ENCODE measurements at regions not wholly inside any gene's neighbourhood (a gene's known extent, or its start where the extent isn't known, plus 50 kb on each side); places are given as distances from the start of the nearest gene placed in this dataset.
A peak's percentile ranks its signal among the peaks of the same experiment; 100 is the strongest.

DNA sequence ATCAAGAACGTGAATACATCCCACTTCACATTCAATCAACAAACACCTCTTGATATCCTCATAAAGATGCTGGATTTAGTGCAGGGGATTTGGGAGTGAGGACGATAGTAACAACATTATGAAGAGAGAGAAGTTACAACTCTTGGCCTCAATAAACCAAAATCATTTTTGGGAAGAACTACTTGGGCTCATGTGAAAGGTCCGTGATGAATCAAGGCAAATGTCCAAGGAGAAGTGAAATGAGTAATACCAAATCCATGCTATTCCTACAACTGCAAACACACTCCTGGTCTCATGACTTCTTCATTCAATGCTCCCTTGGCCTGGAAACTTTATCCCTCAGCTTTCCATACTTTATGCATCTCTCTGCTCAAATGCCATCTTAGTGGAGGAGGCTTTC lies 162.0 kb upstream of the LMNTD1 start:
- peak; percentile 47 for DNase-seq

DNA sequence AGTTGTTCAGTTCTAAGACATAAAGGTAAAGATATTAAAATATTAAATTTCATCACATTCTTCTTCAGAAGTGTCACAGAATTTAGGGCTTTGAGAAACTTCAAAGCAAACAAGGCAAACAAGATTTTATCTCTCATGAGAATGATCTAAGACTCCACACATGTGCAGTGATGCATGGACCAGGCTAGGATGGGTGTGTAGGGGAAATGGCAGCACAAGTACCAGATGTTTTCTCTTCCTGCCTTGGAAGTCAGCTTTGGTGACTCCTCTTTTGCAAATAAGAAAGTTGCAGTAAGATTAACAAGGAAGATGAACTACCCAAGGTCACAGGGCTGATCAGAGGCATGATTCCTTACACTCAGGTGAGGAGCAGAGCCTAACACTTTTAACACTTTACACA lies 163.8 kb upstream of the LMNTD1 start:
- no peak for DNase-seq

DNA sequence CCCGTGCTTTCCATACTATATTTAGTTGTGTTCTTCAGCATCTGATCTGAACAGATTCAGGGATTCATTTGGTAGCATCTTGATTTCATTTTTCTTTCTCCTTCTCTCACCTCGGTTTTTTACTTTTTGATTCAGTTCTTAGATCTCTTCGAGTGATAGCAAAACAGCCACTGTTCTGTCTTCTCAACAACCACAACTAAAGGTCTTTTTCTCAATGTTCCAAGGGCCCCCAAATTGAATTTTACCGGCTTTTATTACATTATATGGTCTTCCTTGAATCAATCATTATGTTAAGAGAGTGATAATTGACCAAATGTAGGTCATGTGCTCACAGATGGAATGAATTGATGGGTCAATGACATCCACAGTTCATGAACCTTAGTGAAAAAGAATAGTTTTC lies 164.5 kb upstream of the LMNTD1 start:
- no peak for DNase-seq

DNA sequence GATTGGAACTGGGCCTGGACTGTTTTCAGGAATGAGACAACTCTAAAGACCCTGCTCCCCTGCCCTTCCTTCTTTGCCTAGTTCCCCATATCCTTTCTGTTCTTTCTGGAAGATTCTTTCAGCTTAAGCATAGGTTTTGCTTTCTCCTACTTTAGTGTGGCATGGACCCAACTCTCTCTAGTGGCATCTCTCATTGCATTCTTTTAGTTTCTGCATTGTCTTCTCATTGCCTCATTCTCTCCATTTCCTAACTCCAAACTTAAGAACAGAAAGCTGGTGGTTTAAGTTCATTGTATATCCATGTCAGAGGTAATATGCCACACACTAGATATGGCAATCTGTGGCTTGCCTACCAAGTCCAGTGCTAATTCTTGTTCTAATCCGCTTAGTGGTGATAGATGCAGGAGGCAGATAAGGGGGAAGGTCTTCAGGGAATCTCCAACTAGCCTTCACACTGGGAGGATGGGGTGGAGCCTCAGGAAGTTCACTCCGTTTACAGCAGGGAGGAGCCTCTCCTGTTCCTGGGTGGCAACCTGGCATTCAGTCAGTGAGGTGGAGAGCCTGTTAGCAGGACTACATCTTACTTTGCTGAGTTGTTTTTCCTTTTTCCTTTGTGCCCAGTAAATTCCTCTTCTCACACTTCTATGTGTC lies 165.1 kb upstream of the LMNTD1 start:
- DNase-seq: no peak

DNA sequence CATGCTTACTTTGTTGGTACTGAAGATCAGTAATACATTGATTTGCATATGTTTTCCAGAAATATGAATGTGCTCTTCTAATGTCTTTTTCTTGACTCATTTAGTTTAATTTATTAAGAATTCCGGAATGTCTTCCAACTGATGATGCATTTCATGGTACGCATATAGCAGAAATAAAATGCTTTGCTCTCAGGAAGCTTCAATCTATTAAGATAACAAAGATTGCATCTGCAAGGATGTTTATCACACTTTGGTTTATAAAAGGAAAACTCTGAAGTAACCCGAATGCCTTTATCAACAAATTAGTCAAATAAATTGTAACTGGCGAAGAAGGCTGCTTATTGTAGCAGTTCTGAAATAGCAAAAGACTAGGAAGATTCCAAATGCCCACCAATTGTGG lies 166.4 kb upstream of the LMNTD1 start:
- DNase-seq: no peak

DNA sequence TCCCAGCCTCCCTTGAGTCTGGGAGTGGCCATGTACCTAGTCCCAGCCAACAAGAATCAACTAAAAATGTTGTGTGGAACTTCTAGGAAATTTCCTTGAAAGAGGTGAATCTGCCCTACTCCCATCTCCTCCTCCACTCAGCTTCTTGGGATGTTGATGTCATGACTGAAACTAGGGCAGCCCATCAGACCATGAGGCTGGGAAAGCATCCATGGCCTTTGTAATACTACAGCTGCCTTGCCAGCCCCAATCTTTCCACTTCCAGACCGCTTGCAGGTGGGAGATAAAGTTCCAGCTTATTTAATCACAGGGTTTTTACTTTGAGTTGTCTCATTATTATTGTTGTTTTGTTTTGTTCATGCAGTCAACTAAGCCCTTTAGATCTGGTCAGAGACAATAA lies 170.3 kb upstream of the LMNTD1 start:
- peak; percentile 72 for DNase-seq

DNA sequence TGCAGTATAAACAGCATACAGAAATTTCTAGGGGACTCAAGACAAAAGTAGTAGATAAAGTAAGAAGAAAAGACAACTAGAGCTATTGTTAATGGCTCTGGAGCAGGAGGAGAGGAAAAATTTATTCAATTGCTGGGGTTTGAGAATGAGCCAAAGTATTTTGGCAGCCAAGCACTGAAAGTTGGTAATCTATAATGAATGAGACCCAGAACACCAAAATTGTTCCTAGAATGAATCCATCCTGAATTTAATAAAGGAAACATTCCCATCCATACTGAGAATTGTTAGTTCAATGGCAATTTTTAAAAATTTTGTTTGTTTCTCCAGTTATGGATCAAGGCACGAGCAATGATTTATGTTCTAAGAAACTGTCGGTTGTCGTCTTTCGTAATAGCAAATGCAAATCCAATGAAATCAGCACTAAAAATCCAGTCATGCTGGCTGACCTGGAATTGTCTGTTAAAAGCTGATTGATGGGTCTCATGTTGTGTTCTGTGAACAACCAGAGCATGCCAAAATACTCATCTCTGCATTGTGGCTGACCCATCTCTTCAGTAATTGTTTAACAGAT lies 170.9 kb upstream of the LMNTD1 start:
- DNase-seq: peak; percentile 92

DNA sequence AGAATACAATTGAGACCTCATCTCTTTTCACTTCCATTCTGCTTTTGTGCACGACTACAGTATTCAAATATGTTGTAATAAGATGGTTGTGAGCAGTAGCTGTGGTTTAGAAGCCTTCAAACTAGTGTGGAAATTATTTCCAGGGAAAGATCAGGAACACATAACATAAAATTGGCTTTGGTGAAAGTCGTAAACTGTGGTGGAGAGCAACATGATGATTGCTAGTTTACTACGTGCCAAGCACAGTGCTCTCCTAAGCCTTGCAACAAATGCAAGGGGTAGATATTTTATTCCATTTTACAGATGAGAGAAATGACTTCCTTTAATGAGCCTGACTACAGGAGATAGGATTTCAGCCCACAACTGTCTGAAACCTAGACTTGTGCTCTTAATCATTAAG lies 172.4 kb upstream of the LMNTD1 start:
- DNase-seq: peak; percentile 27

DNA sequence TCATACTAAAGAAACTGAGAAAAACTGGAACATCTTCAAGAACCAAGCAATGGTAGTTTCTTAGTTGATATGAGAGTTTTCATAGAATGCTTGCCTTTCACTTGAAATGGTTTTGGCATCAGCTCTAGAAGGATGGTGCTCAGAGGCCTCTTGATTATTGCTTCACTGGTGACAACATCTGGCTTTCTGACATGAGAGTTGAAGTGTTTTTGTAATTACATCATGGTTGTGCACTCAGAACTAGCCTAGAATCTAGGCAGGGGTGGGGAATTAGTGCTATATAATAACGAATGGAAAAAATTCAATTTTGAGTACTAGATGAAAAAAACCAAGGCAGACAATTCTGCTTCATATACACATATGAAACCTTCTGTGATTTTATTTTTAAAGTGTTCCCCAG lies 172.8 kb upstream of the LMNTD1 start:
- peak; percentile 82 for DNase-seq

DNA sequence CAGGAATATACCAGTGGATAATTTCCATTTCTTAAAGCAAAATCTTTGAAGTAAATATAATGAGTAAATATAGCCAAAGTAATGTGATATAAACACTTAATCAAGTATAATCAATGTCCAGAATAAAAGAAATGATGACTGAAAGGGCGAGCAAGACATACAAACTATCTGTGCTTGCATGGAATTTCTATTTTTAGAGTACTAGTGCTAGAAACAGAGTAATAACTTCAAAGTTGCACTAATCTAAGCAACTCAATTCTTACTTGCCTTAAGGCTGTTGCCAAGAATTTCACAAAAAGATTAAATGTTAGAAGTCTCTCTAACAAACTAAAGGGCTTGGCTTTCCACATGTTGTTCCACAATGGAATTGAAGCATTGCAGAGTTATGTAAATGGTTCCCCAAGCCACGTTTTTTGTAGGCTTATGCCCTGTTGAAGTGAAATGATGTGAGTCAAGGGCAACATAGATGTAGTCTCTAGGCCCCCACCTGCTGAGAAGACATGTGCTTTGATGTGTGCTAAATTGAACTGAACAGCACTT lies 175.0 kb upstream of the LMNTD1 start:
- DNase-seq: no peak

DNA sequence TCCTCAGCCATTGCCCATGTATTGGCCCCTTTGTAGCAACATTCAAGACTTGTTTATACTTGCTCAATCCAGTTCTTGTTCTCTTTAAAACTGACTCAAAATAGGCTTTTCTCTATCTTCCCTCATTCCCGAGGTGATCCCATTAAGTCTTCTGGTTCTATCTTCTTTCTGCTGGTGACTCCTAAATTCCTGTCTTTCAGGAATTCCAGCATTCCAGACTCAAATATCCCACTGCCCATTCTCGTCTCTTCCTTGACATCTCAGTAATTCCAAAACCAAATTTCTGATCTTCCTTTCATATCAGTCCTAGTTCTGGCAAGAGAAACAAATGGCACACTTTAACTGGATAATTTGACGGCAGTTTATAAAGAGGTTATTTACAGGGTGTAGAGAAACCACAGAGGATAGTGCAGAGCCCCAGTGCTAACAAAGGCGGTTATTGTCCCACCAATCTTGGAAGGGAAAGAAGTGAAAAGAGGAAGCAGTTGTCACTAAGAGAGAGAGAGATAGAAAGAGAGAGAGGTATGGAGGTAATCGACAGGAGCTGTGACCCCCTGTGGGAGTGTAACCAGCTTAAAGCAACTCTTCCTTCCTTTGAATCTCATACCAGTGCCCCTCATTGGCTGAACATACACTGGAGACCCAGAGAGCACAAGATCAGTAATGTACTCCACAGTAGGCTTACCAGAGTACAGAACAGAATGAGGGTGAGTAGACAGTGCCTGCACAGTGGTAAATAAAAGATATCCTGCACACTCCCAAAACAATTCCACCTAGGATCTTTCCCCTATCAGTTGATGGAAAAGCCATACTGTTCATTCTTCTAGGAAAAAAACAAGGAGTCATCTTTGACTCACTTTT lies 177.6 kb upstream of the LMNTD1 start:
- DNase-seq: no peak

DNA sequence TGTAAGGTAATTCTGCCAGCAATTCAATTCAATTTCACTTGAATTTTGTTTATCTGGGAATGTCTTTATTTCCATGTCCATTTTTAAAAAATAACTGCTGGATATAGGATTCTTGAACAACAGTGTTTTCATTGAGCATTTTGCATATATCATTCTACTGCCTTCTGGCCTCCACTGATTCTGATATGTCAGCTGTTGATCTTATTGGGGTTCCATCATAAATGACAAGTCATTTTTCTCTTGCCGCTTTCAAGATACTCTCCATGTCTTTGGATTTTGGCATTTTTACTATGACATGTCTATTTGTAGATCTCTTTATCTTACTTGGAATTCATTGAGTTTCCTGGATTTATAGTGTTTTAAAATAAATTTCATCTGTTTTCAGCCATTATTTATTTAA lies 180.5 kb upstream of the LMNTD1 start:
- no peak for DNase-seq

DNA sequence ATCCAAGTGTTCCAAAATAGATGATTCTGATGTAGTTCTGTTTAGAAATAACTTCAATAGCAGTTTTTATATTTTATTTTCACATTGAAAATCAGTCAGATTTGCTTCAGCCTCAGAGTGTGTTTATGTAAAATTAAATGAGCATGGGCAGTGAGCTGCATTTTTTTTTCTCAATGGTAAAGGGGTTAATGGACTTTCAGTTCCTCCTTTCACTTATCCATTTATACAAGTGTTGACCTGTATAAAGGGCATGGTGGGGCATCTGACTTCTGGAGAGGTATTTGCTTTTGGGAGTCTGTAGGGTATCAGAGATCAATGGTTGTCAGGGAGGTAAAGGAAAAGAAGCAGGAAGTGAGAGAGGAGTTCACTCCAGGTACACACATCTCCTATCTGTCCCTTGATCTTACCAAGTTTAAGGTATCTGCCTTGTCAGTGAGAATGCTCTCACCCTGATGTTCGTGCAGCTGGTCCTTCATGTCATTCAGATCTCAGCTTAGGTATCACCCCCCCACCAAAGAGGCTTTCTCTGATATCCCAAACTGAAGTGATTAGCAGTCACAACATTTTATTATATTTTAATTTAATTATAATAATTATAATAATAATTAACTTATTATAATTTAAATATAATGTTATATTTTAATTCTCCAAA lies 181.6 kb upstream of the LMNTD1 start:
- no peak for DNase-seq

DNA sequence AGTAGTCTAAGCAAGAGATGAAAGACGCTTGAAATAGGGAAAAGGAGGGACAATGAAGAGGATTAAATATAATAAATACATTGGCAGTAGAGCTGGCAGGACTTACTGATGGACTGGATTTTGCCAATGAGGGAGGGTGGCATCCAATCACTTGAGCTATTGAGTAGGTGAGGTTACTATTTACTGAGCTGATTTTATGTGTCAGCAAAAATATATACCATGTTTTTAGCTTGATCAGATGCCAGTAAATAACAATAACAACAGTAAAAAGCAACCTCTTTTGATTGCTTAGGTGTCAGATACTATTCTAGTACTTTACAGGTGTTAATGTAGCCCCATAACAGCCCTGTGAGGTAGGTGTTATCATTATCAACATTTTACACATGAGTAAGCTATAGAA lies 187.5 kb upstream of the LMNTD1 start:
- DNase-seq: no peak

DNA sequence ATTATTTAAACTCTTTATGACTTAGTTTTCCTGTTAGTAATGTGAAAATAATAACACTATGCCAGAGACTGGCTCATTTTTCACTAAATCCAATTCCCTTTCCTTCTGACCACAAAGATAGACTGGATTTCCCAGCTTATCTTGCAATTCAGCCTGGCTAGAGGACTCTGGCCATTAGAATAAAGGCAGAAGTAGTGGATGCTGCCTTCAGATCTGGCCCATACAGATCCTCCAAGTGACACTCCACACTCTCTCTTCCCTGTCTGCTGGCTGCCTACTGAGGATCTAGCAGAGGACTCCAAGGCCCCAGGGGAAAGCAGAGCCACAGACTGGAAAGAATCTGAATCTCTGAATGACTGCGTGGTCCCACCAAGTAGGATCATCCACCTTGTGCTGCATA lies 188.8 kb upstream of the LMNTD1 start:
- no peak for DNase-seq

DNA sequence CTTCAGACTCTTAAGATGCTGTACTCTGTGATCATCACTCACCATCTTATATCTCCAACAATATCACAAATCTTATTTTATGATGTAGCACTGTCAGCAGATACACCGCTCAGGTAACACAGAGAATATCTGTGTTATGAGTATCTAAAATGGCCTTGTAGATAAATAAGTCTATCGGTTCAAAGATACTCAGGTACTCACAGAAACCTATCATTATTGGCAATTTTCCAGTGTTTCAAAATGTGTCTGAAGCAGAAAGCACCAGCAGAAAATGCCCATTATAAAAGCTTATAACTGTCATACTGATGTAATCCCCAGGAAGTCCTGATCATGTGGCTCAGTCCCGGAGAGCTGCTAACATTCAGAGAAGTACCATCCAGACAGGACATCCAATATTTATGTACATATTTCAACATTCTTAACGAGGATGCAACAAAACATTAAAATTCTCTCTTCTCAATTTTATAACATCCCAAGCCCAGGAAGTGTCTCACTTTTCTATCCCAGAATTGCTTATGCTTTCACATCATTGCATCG lies 190.7 kb upstream of the LMNTD1 start:
- no peak for DNase-seq

DNA sequence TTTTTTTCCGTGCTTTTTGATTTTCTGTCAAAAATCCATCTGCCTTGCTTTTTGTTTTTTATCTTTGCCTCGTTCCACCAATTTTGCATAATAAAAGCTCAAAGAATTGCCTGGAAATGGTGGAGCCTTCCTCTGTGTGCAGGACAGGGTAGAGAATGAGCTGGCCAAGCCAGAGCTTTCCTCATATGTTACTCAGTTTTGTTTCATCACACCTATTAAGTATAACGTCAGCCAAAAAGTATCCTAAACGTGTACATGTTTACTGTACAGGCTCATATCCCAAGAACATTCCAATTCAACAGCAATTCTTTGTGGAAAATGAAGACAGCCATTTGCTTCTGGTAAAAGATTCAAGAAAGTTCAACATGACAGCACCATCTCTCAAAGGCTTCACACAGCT lies 191.2 kb upstream of the LMNTD1 start:
- DNase-seq: no peak

DNA sequence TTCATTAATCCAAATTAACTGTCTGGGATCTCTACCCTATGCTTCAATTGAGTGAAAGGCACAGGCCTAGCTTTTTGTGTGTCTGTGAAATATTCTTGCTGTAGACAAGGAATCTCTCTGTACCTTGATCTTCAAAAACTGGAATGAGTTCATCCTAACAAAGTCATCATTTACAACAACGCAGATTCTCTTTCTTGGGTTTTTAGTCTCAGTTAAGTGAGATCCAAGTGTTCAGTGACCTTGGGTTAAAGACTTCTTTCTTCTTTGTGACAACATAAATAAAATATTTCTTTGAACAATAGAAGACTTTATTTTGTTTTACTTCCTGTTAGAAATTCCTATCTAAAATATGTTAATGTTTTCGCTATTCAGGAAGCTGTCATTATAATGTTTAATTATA lies 192.2 kb upstream of the LMNTD1 start:
- DNase-seq: no peak

DNA sequence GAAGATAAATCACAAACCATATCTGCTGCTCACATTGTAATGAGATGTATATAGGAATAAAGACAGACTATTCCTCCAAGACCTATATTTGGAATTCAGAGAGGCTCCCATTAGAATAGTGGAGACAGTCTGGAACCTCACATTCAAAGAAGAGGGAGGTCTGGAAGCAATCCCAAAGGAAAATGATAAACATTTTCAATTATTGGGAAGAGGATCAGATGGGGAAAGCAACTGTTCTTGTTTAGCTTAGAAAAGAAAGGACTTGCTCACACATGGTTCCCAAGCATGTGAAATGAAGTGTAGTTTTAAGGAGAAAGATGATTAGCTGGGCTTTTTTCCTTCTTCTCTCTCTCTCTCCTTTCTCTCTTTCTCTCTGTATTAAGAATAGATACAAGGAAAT lies 193.0 kb upstream of the LMNTD1 start:
- DNase-seq: no peak

DNA sequence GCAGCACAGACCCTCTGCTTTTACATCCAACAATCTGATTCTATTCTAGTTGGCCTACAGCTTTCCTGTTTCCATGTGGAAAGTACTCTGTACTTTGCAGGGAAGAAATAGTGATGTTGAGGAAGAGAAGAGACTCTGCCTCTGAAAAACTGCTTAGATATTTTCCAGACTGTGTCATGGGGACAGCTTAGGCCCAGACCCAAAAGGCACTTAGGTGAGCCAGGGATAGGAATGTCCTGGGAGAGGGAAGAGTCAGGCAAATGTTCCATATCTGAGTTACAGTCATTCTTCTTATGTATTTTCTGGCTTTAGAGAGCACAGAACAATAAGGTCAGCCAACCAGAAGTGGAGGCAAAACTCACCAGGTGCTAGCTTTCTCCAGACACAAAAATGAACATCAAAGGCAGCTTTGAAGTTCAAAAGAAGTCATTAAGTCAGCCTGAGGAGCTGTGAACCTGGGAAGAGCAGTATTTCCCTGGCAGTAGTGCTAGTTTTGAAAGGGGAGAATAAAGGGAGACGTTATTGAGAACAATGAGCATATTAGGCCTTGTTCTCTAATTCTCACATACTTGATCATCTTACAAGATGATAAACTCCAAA lies 199.7 kb upstream of the LMNTD1 start:
- no peak for DNase-seq

DNA sequence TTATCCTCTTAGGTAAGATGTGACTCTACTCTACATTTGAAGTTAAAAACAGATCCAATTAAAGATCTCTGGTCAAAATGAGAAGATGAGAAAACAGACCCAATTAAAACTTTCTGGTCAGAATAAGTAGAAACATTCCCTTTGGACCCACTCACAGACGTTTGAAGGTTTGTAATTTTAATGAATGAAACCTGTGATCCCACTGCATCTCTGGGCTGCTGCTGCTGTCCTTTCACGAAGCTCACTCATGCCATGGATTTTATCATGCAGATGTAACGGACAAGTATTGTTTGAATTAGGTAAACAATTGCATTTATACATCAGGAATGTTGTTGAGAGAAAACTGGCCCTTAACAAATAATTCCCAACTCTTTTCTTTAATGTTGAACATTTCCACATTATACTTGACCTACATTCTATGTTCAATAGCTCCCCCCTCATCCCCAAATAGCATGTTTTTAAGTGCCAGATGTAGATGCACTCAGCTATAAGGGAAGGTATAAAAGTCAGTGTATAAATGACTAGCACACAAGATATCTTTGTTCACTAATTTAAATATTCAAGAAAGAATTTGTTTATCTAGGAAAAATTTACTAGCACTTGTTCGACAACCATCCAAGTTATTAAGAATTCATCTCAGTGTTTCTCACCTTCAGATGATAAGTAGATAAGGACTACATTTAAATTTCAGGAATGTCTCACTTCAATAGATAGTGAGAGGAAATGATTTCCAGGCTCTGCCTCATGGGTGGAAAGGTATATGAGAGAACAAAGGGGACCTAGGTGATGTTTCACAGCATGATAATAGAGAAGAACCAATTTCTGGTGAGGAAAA lies 202.3 kb upstream of the LMNTD1 start:
- DNase-seq: no peak

DNA sequence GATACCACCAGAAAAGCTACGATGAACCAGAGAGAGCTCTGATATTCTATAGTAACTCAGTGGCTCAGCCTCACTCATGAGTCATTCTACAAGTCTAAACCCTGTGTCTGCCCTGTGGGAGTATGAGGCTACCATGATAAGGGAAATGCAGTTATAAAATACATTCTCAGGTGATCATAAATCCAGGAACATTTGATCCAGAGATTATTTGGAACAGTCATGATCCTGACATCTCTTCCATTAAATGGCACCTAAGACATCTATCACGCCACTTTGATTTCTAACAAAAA lies 202.6 kb upstream of the RASSF8 start:
- DNase-seq: no peak
